Ishikawa (cell line): ENCODE measurements at regions not wholly inside any gene's neighbourhood (a gene's known extent, or its start where the extent isn't known, plus 50 kb on each side); places are given as distances from the start of the nearest gene placed in this dataset.

Experiments used
- CEBPB ChIP-seq: IDR thresholded peaks from 2 replicates; pipeline ENCODE4 v1.6.1; 2012
- CREB1 ChIP-seq: IDR thresholded peaks from 2 replicates; pipeline ENCODE4 v1.6.1; 2012; ENCODE audit warnings: low read depth
- EGR1 ChIP-seq: IDR thresholded peaks from 2 replicates; pipeline ENCODE4 v1.6.1; 2012
- EP300 ChIP-seq: IDR thresholded peaks from 2 replicates; pipeline ENCODE4 v1.6.1; 2012; ENCODE audit warnings: borderline replicate concordance
- FOXM1 ChIP-seq: IDR thresholded peaks from 2 replicates; pipeline ENCODE4 v1.6.1; 2012; ENCODE audit warnings: low read depth, borderline replicate concordance
- MAX ChIP-seq: IDR thresholded peaks from 2 replicates; pipeline ENCODE4 v1.6.1; 2012
- RAD21 ChIP-seq: IDR thresholded peaks from 2 replicates; pipeline ENCODE4 v1.6.1; 2012; ENCODE audit warnings: low read depth
- REST ChIP-seq: IDR thresholded peaks from 2 replicates; pipeline ENCODE4 v1.6.1; 2012; ENCODE audit warnings: low read depth, mild to moderate bottlenecking
- TAF1 ChIP-seq: IDR thresholded peaks from 2 replicates; pipeline ENCODE4 v1.6.1; 2012; ENCODE audit warnings: low read depth, mild to moderate bottlenecking
- TCF12 ChIP-seq: IDR thresholded peaks from 2 replicates; pipeline ENCODE4 v1.6.1; 2012; ENCODE audit warnings: low read depth
- YY1 ChIP-seq: IDR thresholded peaks from 2 replicates; pipeline ENCODE4 v1.6.1; 2012; ENCODE audit warnings: low read depth
- ZBTB7A ChIP-seq: IDR thresholded peaks from 2 replicates; pipeline ENCODE4 v1.6.1; 2012; ENCODE audit warnings: low read depth

GRCh38 chr3:151999936-152000335, 126.5 kb downstream of the SUCNR1 start:
- TF ChIP-seq MAX: no peak
- TF ChIP-seq CREB1: no peak
- TF ChIP-seq REST: no peak
- no peak for TF ChIP-seq EP300
- TF ChIP-seq TAF1: no peak
- no peak for TF ChIP-seq YY1
- TF ChIP-seq RAD21: no peak
- no peak for TF ChIP-seq CEBPB
- no peak for TF ChIP-seq ZBTB7A
- no peak for TF ChIP-seq FOXM1
- no peak for TF ChIP-seq EGR1
- no peak for TF ChIP-seq TCF12
